ENCODE measurements at regions not wholly inside any gene's neighbourhood (a gene's known extent, or its start where the extent isn't known, plus 50 kb on each side); places are given as distances from the start of the nearest gene placed in this dataset.

DNA sequence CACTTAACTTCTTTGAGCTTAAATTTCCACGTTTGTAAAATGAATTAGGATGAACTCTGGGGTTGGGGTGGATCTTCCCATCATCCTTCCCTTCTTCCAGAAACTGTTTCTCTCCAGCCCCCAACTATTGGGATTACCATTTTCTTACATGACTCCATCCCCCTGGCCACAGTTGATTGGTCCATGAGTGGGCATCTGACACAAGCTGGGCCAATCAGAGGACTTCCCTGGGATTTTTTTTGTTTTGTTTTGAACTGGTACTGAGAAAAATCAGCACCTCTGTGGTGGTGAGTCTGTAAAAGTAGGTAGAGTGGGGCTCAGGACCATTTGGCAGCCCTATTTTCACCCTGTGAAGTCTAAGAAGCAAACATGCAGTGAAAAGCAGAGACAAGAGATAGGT lies 118.0 kb upstream of the SERTAD2 start:
- intact Hi-C loops (cut with DNase I), result no loop called here
- ATAC-seq (no peak), DNase-seq (no peak)

DNA sequence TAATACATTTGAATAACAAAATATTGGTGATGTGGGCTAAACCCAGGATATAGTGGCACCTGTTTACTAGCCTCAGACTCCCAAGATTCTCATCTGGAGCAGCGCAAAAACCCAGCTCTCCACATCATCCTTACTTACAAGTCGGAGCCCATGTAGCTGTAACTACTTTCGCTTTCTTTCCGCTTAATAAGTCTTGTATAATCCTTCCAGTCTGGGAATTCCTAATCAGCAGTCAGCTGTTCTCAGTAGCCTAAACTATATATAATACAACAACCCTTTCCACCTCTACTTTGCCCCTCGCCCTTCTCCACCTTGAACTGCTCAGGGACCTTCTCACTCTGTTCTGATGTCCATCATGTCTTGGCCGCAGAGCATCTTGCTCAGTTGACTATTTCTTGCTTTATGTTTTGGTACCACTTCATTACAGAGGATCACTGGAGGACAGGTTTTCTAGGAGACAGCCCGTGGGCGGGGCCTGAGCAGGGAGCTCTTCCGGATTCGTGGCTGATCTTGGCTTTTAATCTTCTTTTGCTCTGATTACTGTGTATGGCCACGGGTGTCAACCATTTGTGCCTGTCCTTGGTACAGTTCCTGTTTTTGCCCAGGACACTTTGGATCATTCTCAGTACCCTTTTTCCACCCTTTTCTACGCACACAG lies 119.9 kb upstream of the SERTAD2 start:
- intact Hi-C loops (cut with DNase I), result no loop called here
- Histone ChIP-seq H3K9me3 (no peaks in the 10 kb centered on the region), H3K27ac (no peak overlapping the region), H3K27me3 (no peaks in the 10 kb centered on the region), H3K4me1 (peaks cover 7% of the 10 kb centered on the region), H3K4me3 (no peak overlapping the region), H3K36me3 (no peaks in the 10 kb centered on the region)
- TF ChIP-seq, protein P1, sequence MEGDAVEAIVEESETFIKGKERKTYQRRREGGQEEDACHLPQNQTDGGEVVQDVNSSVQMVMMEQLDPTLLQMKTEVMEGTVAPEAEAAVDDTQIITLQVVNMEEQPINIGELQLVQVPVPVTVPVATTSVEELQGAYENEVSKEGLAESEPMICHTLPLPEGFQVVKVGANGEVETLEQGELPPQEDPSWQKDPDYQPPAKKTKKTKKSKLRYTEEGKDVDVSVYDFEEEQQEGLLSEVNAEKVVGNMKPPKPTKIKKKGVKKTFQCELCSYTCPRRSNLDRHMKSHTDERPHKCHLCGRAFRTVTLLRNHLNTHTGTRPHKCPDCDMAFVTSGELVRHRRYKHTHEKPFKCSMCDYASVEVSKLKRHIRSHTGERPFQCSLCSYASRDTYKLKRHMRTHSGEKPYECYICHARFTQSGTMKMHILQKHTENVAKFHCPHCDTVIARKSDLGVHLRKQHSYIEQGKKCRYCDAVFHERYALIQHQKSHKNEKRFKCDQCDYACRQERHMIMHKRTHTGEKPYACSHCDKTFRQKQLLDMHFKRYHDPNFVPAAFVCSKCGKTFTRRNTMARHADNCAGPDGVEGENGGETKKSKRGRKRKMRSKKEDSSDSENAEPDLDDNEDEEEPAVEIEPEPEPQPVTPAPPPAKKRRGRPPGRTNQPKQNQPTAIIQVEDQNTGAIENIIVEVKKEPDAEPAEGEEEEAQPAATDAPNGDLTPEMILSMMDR (IDR thresholded peaks at IDR 0.05), result no peak
- ATAC-seq, result no peak
- no peak for DNase-seq

More for the DNA sequence above, 118.0 kb upstream of the SERTAD2 start:
- no peaks in the 10 kb centered on the region for H3K9me3 ChIP-seq
- no peak overlapping the region for H3K27ac ChIP-seq
- H3K36me3 ChIP-seq, result no peaks in the 10 kb centered on the region
- H3K27me3 ChIP-seq, result no peaks in the 10 kb centered on the region
- TF ChIP-seq, protein P1 (IDR thresholded peaks at IDR 0.05), result no peak
- peaks cover 13% of the 10 kb centered on the region for H3K4me1 ChIP-seq
- H3K4me3 ChIP-seq, result no peak overlapping the region

DNA sequence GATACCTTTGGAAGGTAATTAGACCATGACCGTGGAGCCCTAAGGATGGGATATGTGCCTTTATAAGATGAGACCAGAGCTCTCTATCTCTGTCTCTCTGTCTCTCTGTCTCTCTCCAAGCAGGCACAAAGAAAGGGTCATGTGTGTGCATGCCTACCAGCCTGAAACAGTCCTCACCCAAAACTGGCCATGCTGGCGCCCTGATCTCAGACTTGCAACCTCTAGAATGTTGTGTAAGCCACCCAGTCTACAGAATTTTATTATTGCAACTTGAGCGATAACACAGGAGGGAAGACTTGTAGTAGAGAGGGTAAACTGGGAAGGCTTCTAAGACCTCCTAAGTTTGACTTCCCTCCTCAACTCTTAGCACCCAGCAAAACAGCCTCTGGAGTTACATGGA lies 124.1 kb upstream of the SERTAD2 start:
- DNase-seq, result no peak
- TF ChIP-seq, protein P1 (IDR thresholded peaks at IDR 0.05), result no peak
- intact Hi-C loops (cut with DNase I), result no loop called here
- no peaks in the 10 kb centered on the region for H3K9me3 ChIP-seq
- H3K27ac ChIP-seq, result no peak overlapping the region
- ATAC-seq, result no peak
- H3K36me3 ChIP-seq, result no peaks in the 10 kb centered on the region
- no peak overlapping the region for H3K4me3 ChIP-seq
- H3K4me1 ChIP-seq, result no peaks in the 10 kb centered on the region
- no peaks in the 10 kb centered on the region for H3K27me3 ChIP-seq

DNA sequence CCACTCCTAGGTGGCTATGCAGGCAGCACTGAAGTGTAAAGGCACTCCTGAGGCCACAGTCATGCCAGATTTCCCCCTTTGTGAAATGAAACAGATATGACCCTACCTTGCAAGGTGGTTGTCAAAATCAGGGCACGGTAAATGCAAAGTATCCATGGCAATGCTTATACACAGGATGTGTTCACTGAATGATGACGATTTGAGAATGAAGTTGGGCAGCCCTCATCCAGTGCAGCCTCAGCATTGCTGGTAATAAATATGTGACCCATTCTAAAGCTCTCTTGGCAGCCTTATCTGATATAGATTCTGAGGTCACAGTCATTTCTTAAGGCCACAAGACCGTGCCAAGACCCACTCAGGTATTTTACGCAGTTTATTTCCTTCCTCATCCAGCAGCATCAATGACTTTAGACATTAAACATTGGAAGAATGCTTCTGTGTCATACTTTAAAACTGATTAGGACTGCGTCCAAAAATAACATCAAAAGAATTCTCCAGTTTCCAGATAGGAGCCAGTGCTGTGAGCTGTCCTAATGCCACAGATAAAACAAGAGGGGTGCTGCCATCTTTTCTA lies 125.5 kb upstream of the SERTAD2 start:
- TF ChIP-seq, protein P1 (IDR thresholded peaks at IDR 0.05), result no peak
- H3K36me3 ChIP-seq, result no peaks in the 10 kb centered on the region
- no peaks in the 10 kb centered on the region for H3K9me3 ChIP-seq
- H3K27ac ChIP-seq, result no peak overlapping the region
- no peak for DNase-seq
- peak; percentile 27 for ATAC-seq
- H3K4me3 ChIP-seq, result no peak overlapping the region
- H3K4me1 ChIP-seq, result no peaks in the 10 kb centered on the region
- intact Hi-C loops (cut with DNase I), result no loop called here
- H3K27me3 ChIP-seq, result no peaks in the 10 kb centered on the region

DNA sequence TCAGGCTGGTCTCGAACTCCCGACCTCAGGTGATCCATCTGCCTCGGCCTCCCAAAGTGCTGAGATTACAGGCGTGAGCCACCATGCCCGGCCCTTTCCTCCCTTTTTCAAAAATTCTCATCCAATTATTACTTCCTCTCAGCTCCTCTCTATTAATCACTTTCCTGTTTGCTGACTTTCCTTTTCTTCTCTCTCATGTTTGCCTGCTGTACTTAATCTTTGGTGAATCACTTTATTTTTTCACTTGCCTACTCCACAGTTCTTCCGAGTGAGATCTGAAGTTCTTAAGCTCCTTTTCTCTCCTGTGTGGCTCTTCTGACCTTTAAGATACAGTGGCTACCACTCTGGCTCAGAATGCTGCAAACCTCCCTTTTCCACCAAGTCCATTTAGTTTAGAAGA lies 126.3 kb upstream of the SERTAD2 start:
- Histone ChIP-seq H3K27me3 (no peaks in the 10 kb centered on the region), H3K4me3 (no peak overlapping the region), H3K9me3 (no peaks in the 10 kb centered on the region), H3K27ac (no peak overlapping the region), H3K36me3 (no peaks in the 10 kb centered on the region), H3K4me1 (no peaks in the 10 kb centered on the region)
- ATAC-seq, result no peak
- intact Hi-C loops (cut with DNase I), result no loop called here
- TF ChIP-seq, protein P1 (IDR thresholded peaks at IDR 0.05), result no peak
- no peak for DNase-seq

Measured in upper lobe of right lung (tissue), 1 donor.